Neuron (in vitro differentiated cells): ENCODE measurements at regions not wholly inside any gene's neighbourhood (a gene's known extent, or its start where the extent isn't known, plus 50 kb on each side); places are given as distances from the start of the nearest gene placed in this dataset.
A peak's percentile ranks its signal among the peaks of the same experiment; 100 is the strongest.

Experiments used
- H2AFZ ChIP-seq: one replicate; pipeline ENCODE4 v1.6.1; 2013; ENCODE audit warnings: low read depth, mild to moderate bottlenecking, inconsistent platforms, low read length, moderate library complexity
- H3K27me3 ChIP-seq: one replicate; pipeline ENCODE4 v1.6.1; 2013; ENCODE audit warnings: low read length; ENCODE audit not compliant: insufficient read depth
- H3K36me3 ChIP-seq: one replicate; pipeline ENCODE4 v1.6.1; 2013; ENCODE audit warnings: low read length; ENCODE audit not compliant: insufficient read depth
- H3K4me1 ChIP-seq: one replicate; pipeline ENCODE4 v1.6.1; 2013; ENCODE audit warnings: low read length; ENCODE audit not compliant: insufficient read depth
- H3K4me3 ChIP-seq: 2 replicates; pipeline ENCODE4 v1.5.1; 2013; ENCODE audit warnings: mild to moderate bottlenecking, low read length, moderate library complexity
- H3K9me3 ChIP-seq: one replicate; pipeline ENCODE4 v1.6.1; 2013; ENCODE audit warnings: low read length

GRCh38 chr2:52253416-52253980 lies 1221.6 kb upstream of the NRXN1 start:
- no peaks in the 10 kb centered on the region for H3K9me3 ChIP-seq
- no peaks in the 10 kb centered on the region for H3K27me3 ChIP-seq
- no peak overlapping the region for H3K4me3 ChIP-seq

GRCh38 chr2:52238782-52239181 lies 1206.8 kb upstream of the NRXN1 start:
- no peak overlapping the region for H3K4me3 ChIP-seq
- no peak overlapping the region for H2AFZ ChIP-seq
- H3K27me3 ChIP-seq: no peaks in the 10 kb centered on the region
- H3K4me1 ChIP-seq: no peaks in the 10 kb centered on the region
- H3K36me3 ChIP-seq: no peaks in the 10 kb centered on the region
- no peaks in the 10 kb centered on the region for H3K9me3 ChIP-seq

More at GRCh38 chr2:52253416-52253980, 1221.6 kb upstream of the NRXN1 start:
- Histone ChIP-seq H3K4me1 (no peaks in the 10 kb centered on the region), H3K36me3 (no peaks in the 10 kb centered on the region), H2AFZ (no peak overlapping the region)

- Histone ChIP-seq H3K4me1 (no peaks in the 10 kb centered on the region), H3K9me3 (no peaks in the 10 kb centered on the region), H3K36me3 (no peaks in the 10 kb centered on the region), H3K4me3 (no peak overlapping the region), H2AFZ (no peak overlapping the region), H3K27me3 (no peaks in the 10 kb centered on the region)
Measured at GRCh38 chr2:52222128-52222527, 1190.2 kb upstream of the NRXN1 start.

GRCh38 chr2:52220393-52220792 lies 1188.5 kb upstream of the NRXN1 start:
- Histone ChIP-seq H3K27me3 (no peaks in the 10 kb centered on the region), H3K4me3 (no peak overlapping the region), H2AFZ (no peak overlapping the region), H3K4me1 (no peaks in the 10 kb centered on the region), H3K36me3 (no peaks in the 10 kb centered on the region), H3K9me3 (no peaks in the 10 kb centered on the region)

GRCh38 chr2:52210611-52211010 lies 1178.7 kb upstream of the NRXN1 start:
- Histone ChIP-seq H3K4me3 (no peak overlapping the region), H3K9me3 (no peaks in the 10 kb centered on the region), H3K4me1 (no peaks in the 10 kb centered on the region), H2AFZ (no peak overlapping the region), H3K27me3 (no peaks in the 10 kb centered on the region), H3K36me3 (no peaks in the 10 kb centered on the region)

- H2AFZ ChIP-seq: no peak overlapping the region
- no peak overlapping the region for H3K4me3 ChIP-seq
- no peaks in the 10 kb centered on the region for H3K9me3 ChIP-seq
- no peaks in the 10 kb centered on the region for H3K36me3 ChIP-seq
- no peaks in the 10 kb centered on the region for H3K4me1 ChIP-seq
- no peaks in the 10 kb centered on the region for H3K27me3 ChIP-seq
Measured at GRCh38 chr2:52210161-52210560, 1178.2 kb upstream of the NRXN1 start.

- Histone ChIP-seq H2AFZ (no peak overlapping the region), H3K27me3 (no peaks in the 10 kb centered on the region), H3K4me1 (no peaks in the 10 kb centered on the region), H3K4me3 (no peak overlapping the region), H3K36me3 (no peaks in the 10 kb centered on the region), H3K9me3 (no peaks in the 10 kb centered on the region)
Measured at GRCh38 chr2:52194342-52194741, 1162.4 kb upstream of the NRXN1 start.

GRCh38 chr2:52193804-52194203 lies 1161.9 kb upstream of the NRXN1 start:
- H3K36me3 ChIP-seq: no peaks in the 10 kb centered on the region
- H3K4me3 ChIP-seq: no peak overlapping the region
- H3K27me3 ChIP-seq: no peaks in the 10 kb centered on the region
- H3K9me3 ChIP-seq: no peaks in the 10 kb centered on the region
- no peak overlapping the region for H2AFZ ChIP-seq
- H3K4me1 ChIP-seq: no peaks in the 10 kb centered on the region

GRCh38 chr2:52192656-52193055 lies 1160.7 kb upstream of the NRXN1 start:
- Histone ChIP-seq H3K36me3 (no peaks in the 10 kb centered on the region), H3K9me3 (no peaks in the 10 kb centered on the region), H3K4me3 (no peak overlapping the region), H3K4me1 (no peaks in the 10 kb centered on the region), H3K27me3 (no peaks in the 10 kb centered on the region), H2AFZ (no peak overlapping the region)

- no peaks in the 10 kb centered on the region for H3K27me3 ChIP-seq
- H3K4me1 ChIP-seq: no peaks in the 10 kb centered on the region
- H3K9me3 ChIP-seq: no peaks in the 10 kb centered on the region
- H3K4me3 ChIP-seq: no peak overlapping the region
- no peaks in the 10 kb centered on the region for H3K36me3 ChIP-seq
- no peak overlapping the region for H2AFZ ChIP-seq
Measured at GRCh38 chr2:52181080-52181479, 1149.1 kb upstream of the NRXN1 start.

- Histone ChIP-seq H2AFZ (no peak overlapping the region), H3K27me3 (no peaks in the 10 kb centered on the region), H3K4me1 (no peaks in the 10 kb centered on the region), H3K4me3 (no peak overlapping the region), H3K36me3 (no peaks in the 10 kb centered on the region), H3K9me3 (no peaks in the 10 kb centered on the region)
Measured at GRCh38 chr2:52178845-52179244, 1146.9 kb upstream of the NRXN1 start.

- peak overlapping the region; percentile 3 for H2AFZ ChIP-seq
- no peak overlapping the region for H3K4me3 ChIP-seq
- H3K4me1 ChIP-seq: peaks cover 19% of the 10 kb centered on the region
- H3K27me3 ChIP-seq: no peaks in the 10 kb centered on the region
- H3K9me3 ChIP-seq: no peaks in the 10 kb centered on the region
- no peaks in the 10 kb centered on the region for H3K36me3 ChIP-seq
Measured at GRCh38 chr2:52145005-52145404, 1113.1 kb upstream of the NRXN1 start.

- Histone ChIP-seq H2AFZ (peak overlapping the region; percentile 3), H3K9me3 (no peaks in the 10 kb centered on the region), H3K36me3 (no peaks in the 10 kb centered on the region), H3K4me3 (no peak overlapping the region), H3K4me1 (peaks cover 19% of the 10 kb centered on the region), H3K27me3 (no peaks in the 10 kb centered on the region)
Measured at GRCh38 chr2:52144590-52144989, 1112.7 kb upstream of the NRXN1 start.

GRCh38 chr2:52141076-52141475 lies 1109.1 kb upstream of the NRXN1 start:
- Histone ChIP-seq H2AFZ (no peak overlapping the region), H3K9me3 (no peaks in the 10 kb centered on the region), H3K36me3 (no peaks in the 10 kb centered on the region), H3K27me3 (no peaks in the 10 kb centered on the region), H3K4me3 (no peak overlapping the region), H3K4me1 (peaks cover 19% of the 10 kb centered on the region)
